IMR-90 (cell line): ENCODE measurements at regions not wholly inside any gene's neighbourhood (a gene's known extent, or its start where the extent isn't known, plus 50 kb on each side); places are given as distances from the start of the nearest gene placed in this dataset.

Experiments used
- ATAC-seq: fragments of 200-7000 bp; cut with Tn5 transposase; 2 replicates; pipeline ENCODE4 v1.9.1; 2020; ENCODE audit warnings: low read depth, mild to moderate bottlenecking, moderate library complexity
- BruUV-seq: library from RNA; stranded (reverse); fragments of 400-500 nt; replicated peaks from 2 replicates; lab custom pipeline; 2021; lab: Mats Ljungman, UMichigan
- CTCF ChIA-PET: fragments of 300-600 bp; formaldehyde crosslinking; extraction: SDS; loops from one replicate; lab custom pipeline; 2021; ENCODE audit warnings: antibody characterized with exemption; lab: Yijun Ruan, JAX
- POLR2A ChIA-PET: fragments of 300-600 bp; sonication (Branson Sonifier 250); formaldehyde crosslinking; loops from one replicate; lab custom pipeline; 2022; ENCODE audit warnings: antibody characterized with exemption; ENCODE audit not compliant: unreplicated experiment; lab: Charles Lee
- DNase-seq: peaks from one replicate; pipeline ENCODE4 v3.0.0; 2013
- H2AFZ ChIP-seq: replicated peaks from 2 replicates; pipeline ENCODE3; 2013; ENCODE audit warnings: low read length, mild to moderate bottlenecking; ENCODE audit not compliant: poor library complexity
- H2AK5ac ChIP-seq: 2 replicates; pipeline ENCODE4 v1.6.1; 2013; ENCODE audit warnings: low read depth, low read length, inconsistent platforms
- H2AK9ac ChIP-seq: replicated peaks from 2 replicates; pipeline ENCODE3; 2013; ENCODE audit warnings: mild to moderate bottlenecking, low read depth, low read length, moderate library complexity; ENCODE audit not compliant: poor library complexity
- H2BK120ac ChIP-seq: 2 replicates; pipeline ENCODE4 v1.6.1; 2013; ENCODE audit warnings: low read depth, low read length, inconsistent platforms
- H2BK15ac ChIP-seq: 3 replicates; pipeline ENCODE4 v1.6.1; 2013; ENCODE audit warnings: low read depth, low read length, inconsistent platforms
- H2BK20ac ChIP-seq: 2 replicates; pipeline ENCODE4 v1.6.1; 2013; ENCODE audit warnings: low read depth, mild to moderate bottlenecking, inconsistent platforms, low read length, moderate library complexity
- H2BK5ac ChIP-seq: 2 replicates; pipeline ENCODE4 v1.6.1; 2013; ENCODE audit warnings: mild to moderate bottlenecking, low read depth, low read length, inconsistent platforms; ENCODE audit not compliant: poor library complexity, severe bottlenecking
- H3K14ac ChIP-seq: replicated peaks from 2 replicates; pipeline ENCODE4 v1.6.1; 2013; ENCODE audit warnings: low read depth, low read length, inconsistent platforms
- H3K18ac ChIP-seq: 2 replicates; pipeline ENCODE4 v1.6.1; 2013; ENCODE audit warnings: low read depth, low read length, control low read depth
- H3K23ac ChIP-seq: 2 replicates; pipeline ENCODE4 v1.6.1; 2013; ENCODE audit warnings: low read depth, low read length, inconsistent platforms
- H3K27ac ChIP-seq: 2 replicates; pipeline ENCODE4 v1.5.1; 2013; ENCODE audit warnings: mild to moderate bottlenecking, control low read depth, low read length; ENCODE audit not compliant: insufficient read depth
- H3K27me3 ChIP-seq: 2 replicates; pipeline ENCODE4 v1.6.1; 2013; ENCODE audit warnings: low read length; ENCODE audit not compliant: control insufficient read depth, insufficient read depth
- H3K36me3 ChIP-seq: 2 replicates; pipeline ENCODE4 v1.6.1; 2013; ENCODE audit warnings: low read length, mixed read lengths; ENCODE audit not compliant: control insufficient read depth, insufficient read depth
- H3K4ac ChIP-seq: 2 replicates; pipeline ENCODE4 v1.6.1; 2013; ENCODE audit warnings: low read depth, low read length, inconsistent platforms
- H3K4me1 ChIP-seq: 2 replicates; pipeline ENCODE4 v1.6.1; 2013; ENCODE audit warnings: low read length, mixed read lengths; ENCODE audit not compliant: control insufficient read depth, insufficient read depth
- H3K4me2 ChIP-seq: 2 replicates; pipeline ENCODE4 v1.6.1; 2013; ENCODE audit warnings: low read depth, mild to moderate bottlenecking, control low read depth, low read length, moderate library complexity
- H3K4me3 ChIP-seq: 2 replicates; pipeline ENCODE4 v1.5.1; 2013; ENCODE audit warnings: low read depth, mild to moderate bottlenecking, control low read depth, low read length, moderate library complexity; ENCODE audit not compliant: insufficient read depth
- H3K56ac ChIP-seq: 2 replicates; pipeline ENCODE4 v1.6.1; 2013; ENCODE audit warnings: low read length, inconsistent platforms; ENCODE audit not compliant: insufficient read depth; ENCODE audit errors: extremely low read depth
- H3K79me1 ChIP-seq, 2 experiments: 2 replicates each; pipeline ENCODE4 v1.6.1; 2013; ENCODE audit warnings: low read length in 2 of 2, inconsistent platforms in 1 of 2, low read depth in 1 of 2
- H3K9ac ChIP-seq: 2 replicates; pipeline ENCODE4 v1.6.1; 2013; ENCODE audit warnings: low read depth, low read length, control low read depth
- H3K9me1 ChIP-seq: 2 replicates; pipeline ENCODE4 v1.6.1; 2013; ENCODE audit warnings: low read length, inconsistent platforms; ENCODE audit not compliant: insufficient read depth
- H3K9me3 ChIP-seq: 2 replicates; pipeline ENCODE4 v1.6.1; 2013; ENCODE audit warnings: low read length; ENCODE audit not compliant: control insufficient read depth, insufficient read depth
- H4K20me1 ChIP-seq: 2 replicates; pipeline ENCODE4 v1.6.1; 2013; ENCODE audit warnings: low read length, inconsistent platforms; ENCODE audit not compliant: insufficient read depth
- H4K5ac ChIP-seq: 2 replicates; pipeline ENCODE4 v1.6.1; 2013; ENCODE audit warnings: mild to moderate bottlenecking, low read depth, low read length, control low read depth
- H4K8ac ChIP-seq, 2 experiments: 2 replicates each; pipeline ENCODE4 v1.6.1; 2013; ENCODE audit warnings: low read depth in 2 of 2, low read length in 2 of 2, control low read depth in 1 of 2, inconsistent platforms in 1 of 2
- H4K91ac ChIP-seq: 2 replicates; pipeline ENCODE4 v1.6.1; 2013; ENCODE audit warnings: low read depth, low read length, inconsistent platforms; ENCODE audit not compliant: insufficient read depth
- BHLHE40 ChIP-seq: fragments of 150-350 bp; IDR thresholded peaks from 2 replicates; pipeline ENCODE4 v1.6.1; 2016; ENCODE audit warnings: mild to moderate bottlenecking, low read depth, low read length
- CEBPB ChIP-seq: IDR thresholded peaks from 2 replicates; pipeline ENCODE4 v1.6.1; 2012; ENCODE audit warnings: low read depth, low read length, improper control_type of control experiment
- CHD1 ChIP-seq: IDR thresholded peaks from 2 replicates; pipeline ENCODE4 v1.6.1; 2012; ENCODE audit warnings: low read depth, low read length, improper control_type of control experiment
- FOS ChIP-seq: fragments of 150-350 bp; IDR thresholded peaks from 2 replicates; pipeline ENCODE4 v1.6.1; 2016; ENCODE audit warnings: low read depth, low read length
- MAFK ChIP-seq: IDR thresholded peaks from 2 replicates; pipeline ENCODE4 v1.6.1; 2012; ENCODE audit warnings: low read depth, low read length, improper control_type of control experiment
- MAZ ChIP-seq: IDR thresholded peaks from 2 replicates; pipeline ENCODE4 v1.6.1; 2012; ENCODE audit warnings: low read depth, mild to moderate bottlenecking, low read length, improper control_type of control experiment, moderate library complexity, borderline replicate concordance
- MXI1 ChIP-seq: IDR thresholded peaks from 2 replicates; pipeline ENCODE4 v1.6.1; 2012; ENCODE audit warnings: low read depth, mild to moderate bottlenecking, low read length, moderate library complexity, borderline replicate concordance
- NFE2L2 ChIP-seq: fragments of 150-350 bp; IDR thresholded peaks from 2 replicates; pipeline ENCODE4 v1.6.1; 2016; ENCODE audit warnings: low read depth, mild to moderate bottlenecking, low read length
- POLR2A ChIP-seq: IDR thresholded peaks from 2 replicates; pipeline ENCODE4 v1.6.1; 2012; ENCODE audit warnings: mild to moderate bottlenecking, low read depth, low read length
- RAD21 ChIP-seq: IDR thresholded peaks from 2 replicates; pipeline ENCODE4 v1.6.1; 2012; ENCODE audit warnings: low read length, improper control_type of control experiment
- RCOR1 ChIP-seq: IDR thresholded peaks from 2 replicates; pipeline ENCODE4 v1.6.1; 2012; ENCODE audit warnings: mild to moderate bottlenecking, low read length, improper control_type of control experiment; ENCODE audit not compliant: insufficient replicate concordance
- RFX5 ChIP-seq: IDR thresholded peaks from 2 replicates; pipeline ENCODE4 v1.8.0; 2012; ENCODE audit warnings: low read depth, mild to moderate bottlenecking, low read length, moderate library complexity
- SMC3 ChIP-seq: fragments of 150-350 bp; IDR thresholded peaks from 2 replicates; pipeline ENCODE4 v1.6.1; 2016; ENCODE audit warnings: low read depth, mild to moderate bottlenecking, antibody characterized with exemption, low read length, moderate library complexity
- WGBS, 2 experiments: methylation state at CpG; one replicate each; pipeline versions ENCODE4 v1.1.5 to v1.1.7; 2013; ENCODE audit warnings: missing lambda C conversion rate in 2 of 2; ENCODE audit not compliant: insufficient read length in 1 of 2; ENCODE audit errors: extremely low coverage in 2 of 2; 5-methylcytosine and 5-hydroxymethylcytosine counted together
- dilution Hi-C: fragments of 300-500 bp; cut with HindIII; formaldehyde crosslinking; loops from one replicate; pipeline ENCODE4 v1.14.3; 2018; ENCODE audit warnings: low sequenced_read_pairs; ENCODE audit not compliant: unreplicated experiment
- in situ Hi-C: fragments of 300-500 bp; cut with MboI; formaldehyde crosslinking; loops from 3 replicates; pipeline ENCODE4 v1.14.3; 2019; ENCODE audit warnings: low sequenced_read_pairs, inconsistent platforms, mixed read lengths
- intact Hi-C: fragments of 100-400 bp; cut with micrococcal nuclease; formaldehyde crosslinking; loops from 2 replicates; pipeline ENCODE4 v1.10.0; 2022
- TF ChIP-seq, protein P1 (sequence below): conservative IDR thresholded peaks from 2 replicates; pipeline ENCODE4 v1.5.1; 2012; ENCODE audit warnings: mild to moderate bottlenecking, low read depth, low read length, improper control_type of control experiment
- TF ChIP-seq, protein P2 (sequence below): fragments of 150-350 bp; IDR thresholded peaks from 2 replicates; pipeline ENCODE4 v1.6.1; 2017; ENCODE audit warnings: mild to moderate bottlenecking, antibody characterized with exemption, low read length, low read depth
- TF ChIP-seq, protein P3 (sequence below): fragments of 150-350 bp; IDR thresholded peaks from 2 replicates; pipeline ENCODE4 v1.6.1; 2016; ENCODE audit warnings: low read depth, mild to moderate bottlenecking, low read length, moderate library complexity, borderline replicate concordance

DNA sequence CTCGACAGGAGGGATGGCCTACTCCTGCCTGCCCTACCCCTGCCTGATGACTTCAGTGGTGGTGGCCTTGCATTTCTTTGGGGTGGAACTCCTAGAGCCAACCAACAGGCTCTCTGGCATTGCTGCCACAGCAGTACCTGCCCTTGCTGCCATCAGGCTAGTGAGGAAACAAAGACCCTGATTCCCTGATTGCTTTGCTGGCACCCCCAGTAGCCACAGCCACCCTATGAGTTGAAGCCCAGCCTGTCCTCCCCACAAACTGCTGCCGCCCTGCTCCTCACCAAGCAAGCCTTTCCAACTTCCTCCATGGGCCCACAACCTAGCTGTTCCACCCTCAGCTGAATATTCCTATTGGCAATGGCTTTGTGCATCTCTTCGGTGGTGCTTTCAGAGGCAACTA lies 52.5 kb upstream of the KHDRBS2 start:
- H2AK9ac ChIP-seq = no peak overlapping the region
- H4K5ac ChIP-seq = no peak overlapping the region
- POLR2A ChIA-PET = no interaction called here
- dilution Hi-C loops = no loop called here
- H4K91ac ChIP-seq = no peak overlapping the region
- H3K4me1 ChIP-seq = no peaks in the 10 kb centered on the region
- H3K36me3 ChIP-seq = no peaks in the 10 kb centered on the region
- H3K56ac ChIP-seq = no peak overlapping the region
- H3K18ac ChIP-seq = no peak overlapping the region
- no peak for DNase-seq
- H3K27me3 ChIP-seq = no peaks in the 10 kb centered on the region
- no peak overlapping the region for H2BK120ac ChIP-seq
- H3K14ac ChIP-seq = no peak overlapping the region
- H3K4me3 ChIP-seq = no peak overlapping the region
- no peak overlapping the region for H2BK5ac ChIP-seq
- H3K4me2 ChIP-seq = no peak overlapping the region
- BruUV-seq = no TSS peak
- in situ Hi-C loops = no loop called here
- intact Hi-C loops = no loop called here
- no peak overlapping the region for H2BK15ac ChIP-seq
- CTCF ChIA-PET = no interaction called here
- no peak overlapping the region for H3K9ac ChIP-seq
- no peaks in the 10 kb centered on the region for H3K9me1 ChIP-seq
- no peak overlapping the region for H4K8ac ChIP-seq
- WGBS, 2 experiments = no CpG with 5 or more reads among the region's 3 CpGs
- TF ChIP-seq SMC3 = no peak
- TF ChIP-seq, protein P1, sequence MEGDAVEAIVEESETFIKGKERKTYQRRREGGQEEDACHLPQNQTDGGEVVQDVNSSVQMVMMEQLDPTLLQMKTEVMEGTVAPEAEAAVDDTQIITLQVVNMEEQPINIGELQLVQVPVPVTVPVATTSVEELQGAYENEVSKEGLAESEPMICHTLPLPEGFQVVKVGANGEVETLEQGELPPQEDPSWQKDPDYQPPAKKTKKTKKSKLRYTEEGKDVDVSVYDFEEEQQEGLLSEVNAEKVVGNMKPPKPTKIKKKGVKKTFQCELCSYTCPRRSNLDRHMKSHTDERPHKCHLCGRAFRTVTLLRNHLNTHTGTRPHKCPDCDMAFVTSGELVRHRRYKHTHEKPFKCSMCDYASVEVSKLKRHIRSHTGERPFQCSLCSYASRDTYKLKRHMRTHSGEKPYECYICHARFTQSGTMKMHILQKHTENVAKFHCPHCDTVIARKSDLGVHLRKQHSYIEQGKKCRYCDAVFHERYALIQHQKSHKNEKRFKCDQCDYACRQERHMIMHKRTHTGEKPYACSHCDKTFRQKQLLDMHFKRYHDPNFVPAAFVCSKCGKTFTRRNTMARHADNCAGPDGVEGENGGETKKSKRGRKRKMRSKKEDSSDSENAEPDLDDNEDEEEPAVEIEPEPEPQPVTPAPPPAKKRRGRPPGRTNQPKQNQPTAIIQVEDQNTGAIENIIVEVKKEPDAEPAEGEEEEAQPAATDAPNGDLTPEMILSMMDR = no peak
- TF ChIP-seq RCOR1 = no peak
- no peak for TF ChIP-seq MAZ
- no peak for TF ChIP-seq RFX5
- TF ChIP-seq, protein P2, sequence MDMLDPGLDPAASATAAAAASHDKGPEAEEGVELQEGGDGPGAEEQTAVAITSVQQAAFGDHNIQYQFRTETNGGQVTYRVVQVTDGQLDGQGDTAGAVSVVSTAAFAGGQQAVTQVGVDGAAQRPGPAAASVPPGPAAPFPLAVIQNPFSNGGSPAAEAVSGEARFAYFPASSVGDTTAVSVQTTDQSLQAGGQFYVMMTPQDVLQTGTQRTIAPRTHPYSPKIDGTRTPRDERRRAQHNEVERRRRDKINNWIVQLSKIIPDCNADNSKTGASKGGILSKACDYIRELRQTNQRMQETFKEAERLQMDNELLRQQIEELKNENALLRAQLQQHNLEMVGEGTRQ = no peak
- TF ChIP-seq CEBPB = no peak
- no peak for TF ChIP-seq CHD1
- no peak for TF ChIP-seq RAD21
- TF ChIP-seq POLR2A = no peak
- TF ChIP-seq NFE2L2 = no peak
- TF ChIP-seq FOS = no peak
- TF ChIP-seq, protein P3, sequence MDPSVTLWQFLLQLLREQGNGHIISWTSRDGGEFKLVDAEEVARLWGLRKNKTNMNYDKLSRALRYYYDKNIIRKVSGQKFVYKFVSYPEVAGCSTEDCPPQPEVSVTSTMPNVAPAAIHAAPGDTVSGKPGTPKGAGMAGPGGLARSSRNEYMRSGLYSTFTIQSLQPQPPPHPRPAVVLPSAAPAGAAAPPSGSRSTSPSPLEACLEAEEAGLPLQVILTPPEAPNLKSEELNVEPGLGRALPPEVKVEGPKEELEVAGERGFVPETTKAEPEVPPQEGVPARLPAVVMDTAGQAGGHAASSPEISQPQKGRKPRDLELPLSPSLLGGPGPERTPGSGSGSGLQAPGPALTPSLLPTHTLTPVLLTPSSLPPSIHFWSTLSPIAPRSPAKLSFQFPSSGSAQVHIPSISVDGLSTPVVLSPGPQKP = no peak
- no peak for TF ChIP-seq MAFK
- TF ChIP-seq MXI1 = no peak
- TF ChIP-seq BHLHE40 = no peak
- H3K9me3 ChIP-seq = peaks cover 17% of the 10 kb centered on the region; the same call in 1 of the 2 replicates
- no peak overlapping the region for H3K27ac ChIP-seq
- no peak overlapping the region for H2AFZ ChIP-seq
- no peak overlapping the region for H2BK20ac ChIP-seq
- H3K4ac ChIP-seq = no peak overlapping the region
- no peak for ATAC-seq
- H3K79me1 ChIP-seq = no peaks in the 10 kb centered on the region
- H3K23ac ChIP-seq = no peak overlapping the region
- H4K20me1 ChIP-seq = no peaks in the 10 kb centered on the region
- no peak overlapping the region for H2AK5ac ChIP-seq
